A673 (cell line): ENCODE measurements at regions not wholly inside any gene's neighbourhood (a gene's known extent, or its start where the extent isn't known, plus 50 kb on each side); places are given as distances from the start of the nearest gene placed in this dataset.

Experiments
- BruUV-seq: library from RNA; stranded (reverse); fragments of 400-500 nt; replicated peaks from 2 replicates; lab custom pipeline; 2021; lab: Mats Ljungman, UMichigan
- CTCF ChIA-PET: fragments of 300-600 bp; sonication (Branson Sonifier 250); formaldehyde crosslinking; loops from one replicate; lab custom pipeline; 2022; ENCODE audit warnings: antibody characterized with exemption; lab: Charles Lee
- POLR2A ChIA-PET: fragments of 300-600 bp; sonication (Branson Sonifier 250); formaldehyde crosslinking; loops from one replicate; lab custom pipeline; 2022; ENCODE audit warnings: antibody characterized with exemption; ENCODE audit not compliant: low non-redundant PET; lab: Charles Lee
- DNase-seq: peaks from one replicate; pipeline ENCODE4 v3.0.0-alpha.2; 2015; ENCODE audit warnings: low spot score
- H3K27ac ChIP-seq: fragments of 200-600 bp; sonication (generic); 2 replicates; pipeline ENCODE4 v1.5.1; 2016; ENCODE audit warnings: mixed run types, low read depth, mild to moderate bottlenecking, mixed read lengths, antibody characterized with exemption, low read length; ENCODE audit not compliant: poor library complexity, severe bottlenecking
- H3K27me3 ChIP-seq: fragments of 200-600 bp; sonication (generic); replicated peaks from 2 replicates; pipeline ENCODE4 v1.6.1; 2017; ENCODE audit warnings: mixed run types, low read depth, mild to moderate bottlenecking, mixed read lengths, antibody characterized with exemption, low read length; ENCODE audit not compliant: insufficient read depth, poor library complexity
- H3K36me3 ChIP-seq: fragments of 200-600 bp; sonication (generic); 2 replicates; pipeline ENCODE4 v1.6.1; 2016; ENCODE audit warnings: mixed run types, mild to moderate bottlenecking, mixed read lengths, antibody characterized with exemption, low read length; ENCODE audit not compliant: insufficient read depth, poor library complexity, severe bottlenecking
- H3K4me1 ChIP-seq: fragments of 200-600 bp; sonication (generic); 2 replicates; pipeline ENCODE4 v1.6.1; 2017; ENCODE audit warnings: mixed run types, mild to moderate bottlenecking, mixed read lengths, antibody characterized with exemption, low read length; ENCODE audit not compliant: insufficient read depth, poor library complexity, severe bottlenecking
- H3K4me3 ChIP-seq: fragments of 200-600 bp; sonication (generic); 2 replicates; pipeline ENCODE4 v1.5.1; 2016; ENCODE audit warnings: low read depth, mixed run types, mild to moderate bottlenecking, mixed read lengths, low read length; ENCODE audit not compliant: poor library complexity, severe bottlenecking
- H3K9me3 ChIP-seq: fragments of 200-600 bp; sonication (generic); 2 replicates; pipeline ENCODE4 v1.6.1; 2016; ENCODE audit warnings: mixed run types, low read depth, mild to moderate bottlenecking, mixed read lengths, antibody characterized with exemption, low read length; ENCODE audit not compliant: poor library complexity, severe bottlenecking
- CTCF ChIP-seq: fragments of 300-800, 200-600 bp; sonication (generic); conservative IDR thresholded peaks from 2 replicates; pipeline ENCODE4 v1.5.1; 2017; ENCODE audit warnings: low read depth, mild to moderate bottlenecking, antibody characterized with exemption, low read length, moderate library complexity, mixed read lengths
- EZH2 ChIP-seq: fragments of 200-600 bp; sonication (generic); IDR thresholded peaks from 2 replicates; pipeline ENCODE4 v1.6.1; 2017; ENCODE audit warnings: borderline replicate concordance, low read depth, mild to moderate bottlenecking, mixed read lengths, antibody characterized with exemption, low read length; ENCODE audit not compliant: poor library complexity, severe bottlenecking
- intact Hi-C: fragments of 100-400 bp; cut with micrococcal nuclease; formaldehyde crosslinking; loops from one replicate; pipeline ENCODE4 v1.10.0; 2022; ENCODE audit not compliant: unreplicated experiment

- BruUV-seq, result no TSS peak
- Histone ChIP-seq H3K4me1 (no peaks in the 10 kb centered on the region), H3K36me3 (no peaks in the 10 kb centered on the region), H3K27me3 (no peaks in the 10 kb centered on the region), H3K4me3 (no peak overlapping the region), H3K27ac (no peak overlapping the region), H3K9me3 (no peaks in the 10 kb centered on the region)
- DNase-seq, result no peak
- TF ChIP-seq CTCF, result no peak
- no peak for TF ChIP-seq EZH2
- CTCF ChIA-PET, result no interaction called here
- POLR2A ChIA-PET, result no interaction called here
- intact Hi-C loops, result no loop called here
Observed at GRCh38 chr19:31600731-31601295, 251.6 kb upstream of the TSHZ3 start.

GRCh38 chr19:31601855-31602254 lies 252.6 kb upstream of the TSHZ3 start:
- DNase-seq, result no peak
- H3K9me3 ChIP-seq, result no peaks in the 10 kb centered on the region
- H3K4me3 ChIP-seq, result no peak overlapping the region
- POLR2A ChIA-PET, result no interaction called here
- no peak for TF ChIP-seq EZH2
- TF ChIP-seq CTCF, result no peak
- H3K27me3 ChIP-seq, result no peaks in the 10 kb centered on the region
- H3K36me3 ChIP-seq, result no peaks in the 10 kb centered on the region
- CTCF ChIA-PET, result no interaction called here
- intact Hi-C loops, result no loop called here
- H3K4me1 ChIP-seq, result no peaks in the 10 kb centered on the region
- no TSS peak for BruUV-seq
- H3K27ac ChIP-seq, result no peak overlapping the region

- Histone ChIP-seq H3K27ac (no peak overlapping the region), H3K36me3 (no peaks in the 10 kb centered on the region), H3K4me1 (no peaks in the 10 kb centered on the region), H3K9me3 (no peaks in the 10 kb centered on the region), H3K4me3 (no peak overlapping the region), H3K27me3 (no peaks in the 10 kb centered on the region)
- no peak for TF ChIP-seq EZH2
- TF ChIP-seq CTCF, result no peak
- ChIA-PET CTCF (no interaction called here), POLR2A (no interaction called here)
- intact Hi-C loops, result no loop called here
- BruUV-seq, result no TSS peak
- DNase-seq, result no peak
Observed at GRCh38 chr19:31602548-31602947, 253.3 kb upstream of the TSHZ3 start.
